SW480 (cell line): ENCODE measurements at regions not wholly inside any gene's neighbourhood (a gene's known extent, or its start where the extent isn't known, plus 50 kb on each side); places are given as distances from the start of the nearest gene placed in this dataset.
"Not testable (repeated sequence)": the region's sequence is repeated elsewhere in the genome, so short reads cannot be mapped to it uniquely, and the experiment has no call there.

Source experiments
- DNase-seq: peaks from one replicate; pipeline ENCODE4 v3.0.0-alpha.2; 2016; ENCODE audit warnings: low spot score

- no peak for DNase-seq
Measured at GRCh38 chr20:57826666-57827287, 117.0 kb upstream of the PMEPA1 start.

- DNase-seq, result no peak
Measured at GRCh38 chr20:57824909-57825308, 115.1 kb upstream of the PMEPA1 start.

GRCh38 chr20:57821935-57822334, 112.1 kb upstream of the PMEPA1 start:
- DNase-seq, result no peak

GRCh38 chr20:57819691-57820380, 110.0 kb upstream of the PMEPA1 start:
- DNase-seq, result no peak

- no peak for DNase-seq
Measured at GRCh38 chr20:57819291-57819690, 109.5 kb upstream of the PMEPA1 start.

- no peak for DNase-seq
Measured at GRCh38 chr20:57818418-57819181, 108.8 kb upstream of the PMEPA1 start.

GRCh38 chr20:57815405-57815804, 105.6 kb upstream of the PMEPA1 start:
- no peak for DNase-seq

- DNase-seq, result no peak
Measured at GRCh38 chr20:57814529-57814928, 104.7 kb upstream of the PMEPA1 start.

- DNase-seq, result no peak
Measured at GRCh38 chr20:57813509-57814269, 103.9 kb upstream of the PMEPA1 start.

- not testable (repeated sequence) for DNase-seq
Measured at GRCh38 chr20:57812632-57813031, 102.8 kb upstream of the PMEPA1 start.

GRCh38 chr20:57811374-57812020, 101.7 kb upstream of the PMEPA1 start:
- DNase-seq, result peak; percentile 26

GRCh38 chr20:57810511-57811373, 100.9 kb upstream of the PMEPA1 start:
- DNase-seq, result peak; percentile 97

- DNase-seq, result no peak
Measured at GRCh38 chr20:57809661-57810172, 99.9 kb upstream of the PMEPA1 start.

GRCh38 chr20:57809149-57809548, 99.3 kb upstream of the PMEPA1 start:
- DNase-seq, result no peak

- no peak for DNase-seq
Measured at GRCh38 chr20:57808264-57809070, 98.7 kb upstream of the PMEPA1 start.

GRCh38 chr20:57807401-57808263, 97.8 kb upstream of the PMEPA1 start:
- no peak for DNase-seq

- no peak for DNase-seq
Measured at GRCh38 chr20:57806975-57807374, 97.2 kb upstream of the PMEPA1 start.

- DNase-seq, result no peak
Measured at GRCh38 chr20:57806476-57806875, 96.7 kb upstream of the PMEPA1 start.

- no peak for DNase-seq
Measured at GRCh38 chr20:57805747-57806146, 95.9 kb upstream of the PMEPA1 start.
